Calu3 (cell line): ENCODE measurements at regions not wholly inside any gene's neighbourhood (a gene's known extent, or its start where the extent isn't known, plus 50 kb on each side); places are given as distances from the start of the nearest gene placed in this dataset.

Source experiments
- BruUV-seq: library from RNA; stranded (reverse); fragments of 400-500 nt; replicated peaks from 2 replicates; lab custom pipeline; 2021; lab: Mats Ljungman, UMichigan
- CTCF ChIA-PET: fragments of 300-600 bp; sonication (Branson Sonifier 250); formaldehyde crosslinking; loops from one replicate; lab custom pipeline; 2022; ENCODE audit warnings: antibody characterized with exemption; lab: Charles Lee
- DNase-seq: peaks from one replicate; pipeline ENCODE4 v3.0.0; 2022
- H3K27ac Mint-ChIP-seq: one replicate; pipeline ENCODE4 v1.8.0; 2022; ENCODE audit warnings: mixed read lengths; ENCODE audit not compliant: unreplicated experiment
- H3K27me3 Mint-ChIP-seq: one replicate; pipeline ENCODE4 v1.8.0; 2022; ENCODE audit warnings: mixed read lengths; ENCODE audit not compliant: unreplicated experiment
- H3K36me3 Mint-ChIP-seq: one replicate; pipeline ENCODE4 v1.8.0; 2022; ENCODE audit warnings: mild to moderate bottlenecking, moderate library complexity, mixed read lengths; ENCODE audit not compliant: insufficient read depth, unreplicated experiment
- H3K4me1 Mint-ChIP-seq: one replicate; pipeline ENCODE4 v1.8.0; 2022; ENCODE audit warnings: mild to moderate bottlenecking, low read depth, mixed read lengths; ENCODE audit not compliant: unreplicated experiment
- H3K4me3 Mint-ChIP-seq: one replicate; pipeline ENCODE4 v1.8.0; 2022; ENCODE audit warnings: mild to moderate bottlenecking, low read depth, moderate library complexity, mixed read lengths; ENCODE audit not compliant: unreplicated experiment
- H3K9me3 Mint-ChIP-seq: one replicate; pipeline ENCODE4 v1.8.0; 2022; ENCODE audit warnings: low read depth, mixed read lengths; ENCODE audit not compliant: unreplicated experiment
- intact Hi-C: fragments of 100-400 bp; cut with micrococcal nuclease; formaldehyde crosslinking; loops from one replicate; pipeline ENCODE4 v1.10.0; 2022; ENCODE audit not compliant: unreplicated experiment
- TF ChIP-seq, protein P1 (sequence below): fragments of 200-600 bp; IDR thresholded peaks from one replicate; pipeline ENCODE4 v1.8.0; 2022; ENCODE audit warnings: antibody characterized with exemption; ENCODE audit not compliant: unreplicated experiment

GRCh38 chr2:217016796-217017419, 157.0 kb upstream of the TNP1 start:
- no TSS peak for BruUV-seq

DNA sequence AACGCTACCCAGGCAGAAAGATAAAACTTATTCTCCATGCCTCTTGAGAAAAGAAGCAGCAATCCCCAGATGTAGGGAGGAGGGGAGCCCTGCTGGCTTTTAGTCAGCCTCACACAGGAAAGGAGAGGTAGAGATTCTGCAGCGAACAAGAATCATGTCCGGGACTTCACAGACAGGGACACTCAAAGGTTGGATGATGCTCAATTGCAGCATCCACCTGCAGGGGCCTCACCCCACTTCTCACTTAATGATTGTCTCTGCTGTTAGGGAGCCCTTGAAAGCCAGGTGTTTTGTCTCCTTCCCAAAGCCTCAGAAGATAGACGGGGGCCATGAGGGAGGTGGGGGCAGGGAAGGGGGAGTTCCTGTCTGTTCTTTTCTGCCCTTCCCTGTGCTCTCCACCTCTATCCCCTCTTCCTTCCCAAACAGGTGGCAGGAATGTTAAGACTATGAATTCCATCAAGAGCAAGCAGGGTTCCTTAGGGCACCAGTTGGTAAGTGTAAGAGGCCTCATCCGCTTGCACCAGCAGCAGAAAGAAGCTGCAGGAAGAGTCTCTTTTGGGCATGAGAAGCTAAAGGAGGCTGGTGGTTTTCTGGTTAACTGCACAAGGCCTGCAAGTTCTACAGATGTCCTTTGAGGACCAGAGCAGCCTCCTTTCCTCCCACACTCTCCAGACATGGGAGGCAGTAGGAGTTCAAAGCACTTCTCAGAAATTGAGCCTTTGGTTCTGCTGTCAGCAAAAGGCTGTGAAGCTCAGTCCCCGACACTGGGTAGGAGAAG, 154.7 kb upstream of the TNP1 start:
- Mint-ChIP-seq H3K27ac (no peak overlapping the region), H3K4me1 (no peaks in the 10 kb centered on the region), H3K9me3 (peaks cover 4% of the 10 kb centered on the region), H3K27me3 (peaks cover 14% of the 10 kb centered on the region), H3K4me3 (no peak overlapping the region), H3K36me3 (no peaks in the 10 kb centered on the region)
- BruUV-seq, result no TSS peak
- TF ChIP-seq, protein P1, sequence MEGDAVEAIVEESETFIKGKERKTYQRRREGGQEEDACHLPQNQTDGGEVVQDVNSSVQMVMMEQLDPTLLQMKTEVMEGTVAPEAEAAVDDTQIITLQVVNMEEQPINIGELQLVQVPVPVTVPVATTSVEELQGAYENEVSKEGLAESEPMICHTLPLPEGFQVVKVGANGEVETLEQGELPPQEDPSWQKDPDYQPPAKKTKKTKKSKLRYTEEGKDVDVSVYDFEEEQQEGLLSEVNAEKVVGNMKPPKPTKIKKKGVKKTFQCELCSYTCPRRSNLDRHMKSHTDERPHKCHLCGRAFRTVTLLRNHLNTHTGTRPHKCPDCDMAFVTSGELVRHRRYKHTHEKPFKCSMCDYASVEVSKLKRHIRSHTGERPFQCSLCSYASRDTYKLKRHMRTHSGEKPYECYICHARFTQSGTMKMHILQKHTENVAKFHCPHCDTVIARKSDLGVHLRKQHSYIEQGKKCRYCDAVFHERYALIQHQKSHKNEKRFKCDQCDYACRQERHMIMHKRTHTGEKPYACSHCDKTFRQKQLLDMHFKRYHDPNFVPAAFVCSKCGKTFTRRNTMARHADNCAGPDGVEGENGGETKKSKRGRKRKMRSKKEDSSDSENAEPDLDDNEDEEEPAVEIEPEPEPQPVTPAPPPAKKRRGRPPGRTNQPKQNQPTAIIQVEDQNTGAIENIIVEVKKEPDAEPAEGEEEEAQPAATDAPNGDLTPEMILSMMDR, result no peak
- intact Hi-C loops, result no loop called here
- CTCF ChIA-PET, result no interaction called here
- no peak for DNase-seq

More at GRCh38 chr2:217016796-217017419, 157.0 kb upstream of the TNP1 start:
- no peak overlapping the region for H3K4me3 Mint-ChIP-seq
- peaks cover 4% of the 10 kb centered on the region for H3K9me3 Mint-ChIP-seq
- H3K36me3 Mint-ChIP-seq, result no peaks in the 10 kb centered on the region
- no peak overlapping the region for H3K27ac Mint-ChIP-seq
- CTCF ChIA-PET, result no interaction called here
- intact Hi-C loops, result no loop called here
- no peak for DNase-seq
- H3K27me3 Mint-ChIP-seq, result peaks cover 14% of the 10 kb centered on the region
- TF ChIP-seq, protein P1, result no peak
- H3K4me1 Mint-ChIP-seq, result no peaks in the 10 kb centered on the region

DNA sequence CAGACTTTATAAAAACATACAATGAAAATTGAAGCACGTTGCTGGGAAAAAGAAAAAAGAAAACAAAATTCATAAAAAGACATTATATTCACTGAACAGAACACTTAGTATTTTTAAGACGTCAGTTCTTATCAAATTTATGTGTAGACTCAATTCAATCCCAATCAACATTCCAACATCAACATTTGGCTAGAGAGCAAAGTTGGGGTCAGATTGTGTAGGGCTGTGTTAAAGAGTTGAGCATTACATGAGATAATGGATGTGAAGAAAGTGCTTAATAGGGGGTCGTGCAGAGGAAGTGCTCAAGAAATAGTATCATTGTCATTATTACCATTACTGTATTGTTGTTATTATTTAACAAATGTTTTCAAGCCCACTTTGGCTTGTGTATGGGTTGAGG, 154.1 kb upstream of the TNP1 start:
- Mint-ChIP-seq H3K9me3 (peaks cover 1% of the 10 kb centered on the region), H3K4me1 (no peaks in the 10 kb centered on the region), H3K27me3 (peaks cover 14% of the 10 kb centered on the region), H3K27ac (no peak overlapping the region), H3K4me3 (no peak overlapping the region), H3K36me3 (no peaks in the 10 kb centered on the region)
- TF ChIP-seq, protein P1, result no peak
- no peak for DNase-seq
- intact Hi-C loops, result no loop called here
- CTCF ChIA-PET, result no interaction called here
- no TSS peak for BruUV-seq

DNA sequence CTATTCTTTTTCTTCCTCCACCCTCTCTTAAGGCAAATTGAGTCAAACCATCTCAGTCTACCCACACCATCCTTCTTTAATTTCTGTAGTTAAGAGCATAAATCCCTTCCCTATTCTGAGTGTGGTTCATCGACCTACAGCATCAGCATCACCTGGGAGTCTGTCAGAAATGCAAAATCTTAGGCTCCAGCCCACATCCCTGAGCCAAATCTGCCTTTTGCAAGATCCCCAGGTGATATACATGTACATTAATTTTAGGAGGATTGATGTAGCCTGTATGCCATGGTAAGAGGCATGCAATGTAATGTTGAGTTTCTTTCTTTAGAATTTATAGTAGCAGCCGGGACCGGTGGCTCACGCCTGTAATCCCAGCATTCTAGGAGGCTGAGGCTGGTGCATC, 151.7 kb upstream of the TNP1 start:
- no peak overlapping the region for H3K27ac Mint-ChIP-seq
- no peaks in the 10 kb centered on the region for H3K36me3 Mint-ChIP-seq
- intact Hi-C loops, result no loop called here
- no peaks in the 10 kb centered on the region for H3K4me1 Mint-ChIP-seq
- no peaks in the 10 kb centered on the region for H3K9me3 Mint-ChIP-seq
- H3K27me3 Mint-ChIP-seq, result peaks cover 14% of the 10 kb centered on the region
- DNase-seq, result no peak
- no peak overlapping the region for H3K4me3 Mint-ChIP-seq
- CTCF ChIA-PET, result no interaction called here
- BruUV-seq, result no TSS peak
- TF ChIP-seq, protein P1, result no peak
